SIG-M5 treated with dmso at 0.1 percent for 504 hours (cell line): ENCODE measurements at regions not wholly inside any gene's neighbourhood (a gene's known extent, or its start where the extent isn't known, plus 50 kb on each side); places are given as distances from the start of the nearest gene placed in this dataset.

Source experiments
- DNase-seq: peaks from one replicate; lab custom pipeline; 2025; ENCODE audit not compliant: unreplicated experiment; lab: John Stamatoyannopoulos, UW

DNA sequence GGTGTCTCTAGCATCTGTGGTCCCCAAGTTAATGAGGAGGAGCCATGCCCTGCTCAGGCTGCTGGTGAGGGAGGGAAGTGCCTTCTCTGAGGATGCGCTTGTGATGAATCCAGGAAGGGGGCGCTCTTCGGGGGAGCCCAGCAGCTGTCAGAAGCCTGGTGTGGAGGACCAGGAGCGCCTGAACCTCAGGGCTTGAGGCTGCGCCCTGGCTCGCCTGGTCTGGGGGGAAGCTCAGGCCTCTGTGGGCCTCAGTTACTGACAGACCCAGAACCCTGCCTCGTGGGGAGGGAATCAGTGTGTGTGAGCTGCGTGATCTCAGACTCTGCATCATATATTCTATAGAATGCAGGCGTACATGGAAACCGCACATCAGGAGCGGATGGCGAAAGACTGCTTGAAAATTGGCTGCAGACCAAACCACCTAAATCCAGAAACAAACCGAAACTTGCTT, 126.1 kb downstream of the SEC14L1 start:
- DNase-seq = peak; percentile 68

DNA sequence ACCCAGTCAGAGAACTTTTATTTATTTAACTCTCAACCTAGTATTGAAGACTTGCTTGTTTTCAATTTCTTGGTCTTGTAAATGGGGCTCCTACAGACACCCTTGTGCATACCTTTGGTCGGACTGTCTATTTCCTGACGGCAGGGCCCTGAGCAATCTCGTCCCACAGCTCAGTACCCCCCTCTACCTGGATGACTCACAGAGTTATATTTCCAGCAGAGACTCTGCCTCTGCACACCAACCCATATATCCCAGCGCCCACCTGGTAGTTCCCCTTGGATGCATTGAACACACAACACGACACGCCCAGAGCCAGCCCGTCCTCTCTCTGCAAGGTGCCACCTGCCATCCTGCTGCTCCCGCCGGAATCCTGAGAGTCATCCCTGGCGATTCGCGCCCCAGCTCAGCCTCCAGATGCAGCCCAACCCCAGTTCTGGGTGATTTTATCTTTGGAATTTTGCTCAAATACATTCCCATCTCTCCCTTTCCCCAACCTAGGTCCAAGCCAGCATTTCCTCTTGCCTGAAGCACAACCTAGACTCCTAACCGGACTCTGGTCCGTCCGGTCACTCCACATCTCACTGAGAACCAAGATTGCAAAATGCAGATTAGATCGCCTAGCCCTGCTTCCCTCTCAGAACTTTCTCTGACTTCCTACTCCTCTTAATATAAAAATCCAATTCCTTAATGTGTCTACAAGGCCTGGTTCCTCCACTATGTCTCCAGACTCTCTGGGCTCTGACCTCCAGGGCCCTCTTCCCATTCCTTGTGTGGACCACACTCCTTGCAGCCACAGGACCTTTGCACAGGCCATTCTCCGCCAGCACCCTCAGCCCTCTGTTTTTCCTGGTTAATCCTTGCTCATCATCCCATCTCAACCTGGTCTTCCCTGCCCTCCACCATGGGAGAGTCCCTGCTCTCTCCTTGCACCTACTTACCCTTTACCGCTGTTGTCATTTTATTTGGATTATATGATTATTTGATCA, 129.2 kb downstream of the SEC14L1 start:
- DNase-seq = peak; percentile 30

DNA sequence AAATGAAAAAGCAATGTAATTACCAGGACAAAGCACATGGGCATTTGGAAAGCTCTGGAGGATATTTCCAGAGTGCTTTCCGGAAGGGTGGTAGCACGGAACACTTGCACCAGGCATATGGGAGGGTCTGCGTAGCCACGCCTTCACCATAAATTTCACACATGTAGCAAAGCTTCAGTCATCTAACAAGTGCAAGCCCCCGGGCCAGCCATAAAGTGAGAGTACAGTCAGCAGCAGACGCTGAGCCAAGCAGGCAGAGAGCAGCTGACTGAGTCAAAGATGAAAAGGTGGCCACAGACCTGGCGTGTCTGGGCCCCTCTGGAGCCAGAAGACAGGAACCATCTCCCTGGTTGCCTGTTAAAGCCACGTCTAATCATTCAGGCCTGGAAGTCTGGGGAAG, 130.6 kb downstream of the SEC14L1 start:
- DNase-seq = no peak

DNA sequence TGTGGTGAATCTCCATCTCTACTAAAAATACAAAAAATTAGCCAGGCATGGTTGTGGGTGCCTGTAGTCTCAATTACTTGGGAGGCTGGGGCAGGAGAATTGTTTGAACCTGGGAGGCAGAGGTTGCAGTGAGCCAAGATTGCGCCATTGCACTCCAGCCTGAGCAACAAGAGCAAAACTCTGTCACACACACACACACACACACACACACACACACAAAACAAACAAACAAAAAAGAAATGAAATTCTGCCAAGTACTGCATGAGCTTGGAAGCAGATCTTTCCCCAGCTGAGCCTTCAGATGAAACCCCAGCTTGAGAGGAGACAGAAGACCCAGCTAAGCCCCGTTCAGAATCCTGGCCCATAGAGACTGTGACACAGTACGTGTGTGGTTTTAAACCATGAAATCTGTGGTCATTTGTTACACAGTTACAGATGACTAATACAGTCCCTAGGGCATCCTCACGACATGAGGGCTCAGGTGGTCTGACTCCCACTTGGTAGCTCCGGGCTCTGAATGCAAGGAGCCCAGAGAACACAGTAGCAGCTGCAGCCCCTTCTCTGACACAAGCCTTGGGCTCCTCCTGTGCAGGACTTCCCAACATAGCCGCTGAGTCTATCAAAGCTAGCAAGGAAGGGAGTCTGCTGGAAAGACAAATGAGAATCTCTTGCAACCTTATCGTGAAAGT, 132.8 kb downstream of the SEC14L1 start:
- no peak for DNase-seq

DNA sequence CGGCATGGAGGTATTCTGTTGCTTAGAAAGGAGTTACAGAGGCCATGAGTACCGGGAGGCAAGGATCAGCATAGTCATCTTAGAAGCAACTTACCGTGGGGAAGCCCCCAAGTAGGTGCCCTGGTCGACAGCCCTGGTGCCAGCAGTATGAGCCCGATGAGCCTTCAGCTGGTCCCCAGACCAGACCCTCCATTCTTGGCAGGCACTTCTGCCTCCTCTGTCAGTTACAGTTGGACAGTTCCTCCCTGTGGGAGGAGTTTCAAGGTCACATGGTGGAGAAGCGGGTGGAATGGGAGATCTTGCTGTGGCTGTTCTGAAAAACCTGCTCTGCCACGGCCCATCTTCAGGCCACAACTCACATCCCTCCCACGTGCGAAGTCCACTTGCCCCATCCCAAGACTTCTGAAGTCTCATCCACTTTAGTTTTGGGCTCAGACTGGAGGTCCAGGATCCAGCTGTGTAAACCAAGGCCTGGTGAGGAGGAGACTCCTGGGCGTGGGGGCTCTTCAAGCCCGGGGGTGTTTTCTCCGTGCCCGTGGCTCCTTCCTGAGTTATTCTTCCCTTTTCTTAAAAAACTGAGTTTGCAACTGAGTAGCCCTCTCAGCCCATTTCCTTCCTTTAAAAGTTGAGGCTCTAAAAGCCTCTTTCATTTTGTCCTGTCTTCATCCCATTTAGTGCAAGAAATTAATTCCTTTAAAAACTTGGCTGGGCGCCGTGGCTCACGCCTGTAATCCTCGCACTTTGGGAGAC, 133.5 kb downstream of the SEC14L1 start:
- no peak for DNase-seq

DNA sequence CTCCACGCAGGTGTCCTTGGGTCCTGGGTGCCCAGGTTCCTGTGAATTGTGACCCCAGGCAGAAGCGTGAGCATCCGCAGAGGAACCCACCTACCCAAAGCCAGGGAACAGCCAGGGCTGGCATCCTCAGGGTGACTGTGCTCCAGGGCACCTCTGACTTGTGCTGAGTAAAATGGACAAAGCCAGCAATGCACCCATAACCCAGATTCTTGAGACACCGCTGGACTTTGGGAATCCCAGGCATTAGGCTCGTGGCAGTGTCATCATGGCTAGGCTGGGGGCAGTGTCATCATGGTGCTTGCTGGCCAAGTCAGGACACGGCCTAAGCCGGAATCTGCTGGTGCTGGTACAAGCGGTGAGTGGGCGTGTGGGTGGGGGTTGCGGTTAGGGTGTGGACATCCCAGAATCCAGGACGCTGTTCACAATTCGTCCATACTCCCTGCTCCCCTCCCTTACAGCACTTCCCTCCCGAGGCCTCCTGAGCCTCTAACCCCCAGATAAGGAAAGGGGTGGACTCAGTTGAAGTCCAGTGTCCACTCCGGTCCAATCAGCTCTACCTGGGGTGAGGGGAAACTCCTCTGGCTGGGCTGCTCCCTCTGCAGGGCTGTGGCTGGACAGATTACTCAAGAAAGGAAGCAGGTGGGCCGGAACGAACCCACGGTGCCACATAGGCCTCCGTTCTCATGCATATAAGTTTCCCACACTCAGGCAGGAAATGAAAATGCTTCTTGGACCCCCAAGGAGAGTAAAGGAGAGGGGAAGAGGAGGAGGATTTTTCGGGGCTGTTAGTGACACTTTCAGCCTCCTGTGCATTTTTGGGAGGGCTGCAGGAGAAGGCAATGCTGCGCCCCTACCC, 138.9 kb downstream of the SEC14L1 start:
- no peak for DNase-seq

DNA sequence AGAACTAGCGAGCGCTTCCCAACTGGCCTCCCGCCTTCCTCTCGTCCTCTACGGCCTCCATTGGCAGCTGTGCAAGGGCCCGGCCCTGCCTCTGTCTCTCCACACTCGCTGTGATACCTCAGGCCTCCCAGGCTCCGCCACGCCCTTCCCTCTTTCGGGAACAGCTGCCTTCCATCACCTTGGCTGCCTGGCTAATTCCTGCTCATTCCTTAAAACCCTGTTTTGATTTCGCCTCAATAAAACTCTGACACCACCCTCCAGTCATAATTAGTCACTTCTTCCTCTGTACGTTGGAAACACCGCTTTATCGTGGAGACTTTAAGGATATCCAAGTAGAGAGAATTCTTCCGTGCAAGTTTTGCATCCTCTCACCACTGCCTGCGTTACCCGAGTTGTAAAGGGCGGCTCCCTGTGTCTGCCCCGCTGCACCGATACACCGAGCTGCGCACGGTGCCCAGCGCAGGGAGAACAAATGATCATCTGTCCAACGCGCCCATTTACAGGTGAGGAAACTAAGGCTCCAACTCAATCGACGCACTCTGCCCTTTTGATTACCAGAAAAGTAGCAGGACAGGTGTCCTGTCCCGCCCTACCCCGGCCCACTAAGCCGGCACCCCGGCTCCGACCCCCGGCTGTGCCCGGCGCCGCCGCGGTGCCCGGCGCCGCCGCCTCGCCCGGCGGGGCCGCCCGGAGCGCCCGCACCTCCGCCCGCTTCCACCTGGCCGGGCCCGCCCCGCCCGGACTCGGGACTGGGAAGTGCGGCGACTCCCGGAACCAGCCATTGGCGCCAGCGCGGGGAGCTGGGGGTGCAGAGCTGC, 139.7 kb downstream of the SEC14L1 start:
- DNase-seq = no peak

DNA sequence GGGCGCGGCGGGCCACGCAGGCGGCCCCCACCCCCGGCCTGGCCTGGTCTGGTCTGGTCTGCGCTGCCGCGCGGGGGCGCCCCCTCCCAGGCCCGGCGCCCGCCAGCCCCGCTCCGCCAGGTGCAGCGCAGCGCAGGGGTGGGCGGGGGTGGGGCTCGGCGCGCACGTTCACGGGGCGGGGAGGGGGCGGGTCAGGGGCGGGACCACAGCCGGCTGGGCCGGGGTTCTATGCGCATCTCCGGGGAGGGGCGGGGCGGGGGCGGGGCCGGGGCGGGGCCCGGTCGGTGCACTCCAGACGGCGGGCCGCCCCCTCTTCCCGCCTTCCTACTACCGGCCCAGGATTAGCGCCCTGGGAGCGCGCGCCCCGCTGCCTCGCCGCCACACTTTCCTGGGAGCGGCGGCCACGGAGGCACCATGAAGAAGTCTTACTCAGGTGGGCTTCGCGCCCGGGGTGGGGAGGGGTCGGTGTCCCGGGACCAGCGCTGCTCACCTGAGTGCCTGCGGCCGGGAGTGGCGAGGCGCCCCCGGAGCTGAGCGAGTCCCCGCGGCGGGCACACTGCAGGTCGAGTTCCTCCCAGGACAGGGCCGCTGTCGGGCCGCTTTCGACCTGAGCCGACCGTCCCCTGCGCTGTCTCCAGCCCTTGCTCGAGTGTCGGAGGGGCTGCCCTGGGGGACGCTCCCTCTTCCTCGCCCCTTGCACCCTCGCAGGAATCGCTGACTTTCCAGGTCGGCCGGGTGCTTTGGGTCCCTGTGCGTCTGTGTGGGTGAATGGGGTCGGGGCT, 140.5 kb downstream of the SEC14L1 start:
- DNase-seq = no peak

DNA sequence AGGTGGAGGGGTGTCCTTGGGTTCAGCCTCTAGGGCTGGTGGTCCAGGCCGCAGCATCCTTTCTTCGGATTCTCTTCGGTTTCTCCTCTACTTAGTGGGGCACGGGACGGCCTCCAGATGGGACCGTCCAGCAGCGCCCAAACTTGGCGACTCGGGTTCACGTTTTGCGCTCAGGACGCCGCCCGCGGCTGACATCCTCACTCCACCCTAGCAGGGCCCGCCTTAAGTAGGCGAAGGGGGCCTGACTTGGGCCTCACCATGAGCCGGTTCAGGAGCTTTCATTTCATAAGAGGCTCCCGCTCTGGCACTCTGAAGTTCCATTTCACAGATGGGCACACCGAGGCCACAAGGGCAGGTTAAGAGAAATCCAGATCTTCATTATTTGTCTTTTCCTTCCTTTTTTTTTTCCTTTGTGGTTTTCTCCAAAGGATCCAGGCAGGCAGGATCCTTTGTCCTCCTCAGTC, 141.2 kb downstream of the SEC14L1 start:
- DNase-seq = no peak

DNA sequence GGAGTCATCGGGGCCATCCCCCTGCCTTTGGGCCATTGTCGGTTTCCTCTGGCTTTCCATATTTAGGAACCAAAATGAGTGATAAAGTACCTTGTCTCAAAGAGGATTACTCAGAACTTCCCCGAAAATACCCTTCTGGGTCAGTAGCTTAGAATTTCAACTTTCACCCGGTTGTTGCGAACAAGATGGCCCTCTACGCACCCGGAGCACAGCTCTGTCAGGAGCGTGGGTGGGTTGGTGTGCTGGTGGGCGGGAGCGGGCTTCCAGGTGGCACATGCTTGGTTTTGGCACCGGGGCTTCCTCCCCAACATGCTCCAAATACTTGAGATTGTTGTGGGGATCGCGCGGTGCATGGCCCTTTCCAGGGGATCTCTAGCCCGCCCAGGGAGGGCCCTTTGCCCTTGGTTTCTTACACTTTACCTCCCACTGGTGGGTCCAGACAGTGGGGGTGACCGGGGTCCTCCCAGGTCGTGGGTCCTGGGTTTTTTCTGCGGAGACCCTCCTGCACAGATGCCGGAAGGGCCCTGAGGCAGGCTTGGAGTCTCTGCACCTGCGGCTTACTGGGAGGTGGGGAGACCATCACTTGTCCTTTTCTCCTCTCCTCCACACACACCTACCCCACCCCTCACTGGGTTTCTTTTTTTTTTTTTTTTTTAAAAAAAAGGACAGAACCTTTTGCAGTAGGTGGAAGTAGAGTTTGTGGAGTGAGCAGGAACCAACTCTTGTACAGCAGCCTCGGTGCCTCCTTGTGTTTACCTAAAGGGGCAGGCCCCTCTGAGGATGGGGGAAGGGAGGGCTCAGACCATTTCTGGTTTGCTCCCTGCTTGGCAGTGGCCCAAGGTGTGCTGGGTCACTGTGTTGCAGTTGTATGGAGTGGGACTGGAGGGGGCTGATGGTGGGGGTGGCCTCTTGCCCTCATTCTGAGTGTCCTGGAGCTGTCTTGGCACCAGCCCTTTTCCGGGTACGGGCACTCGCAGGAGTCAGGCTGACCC, 142.1 kb downstream of the SEC14L1 start:
- DNase-seq = no peak

DNA sequence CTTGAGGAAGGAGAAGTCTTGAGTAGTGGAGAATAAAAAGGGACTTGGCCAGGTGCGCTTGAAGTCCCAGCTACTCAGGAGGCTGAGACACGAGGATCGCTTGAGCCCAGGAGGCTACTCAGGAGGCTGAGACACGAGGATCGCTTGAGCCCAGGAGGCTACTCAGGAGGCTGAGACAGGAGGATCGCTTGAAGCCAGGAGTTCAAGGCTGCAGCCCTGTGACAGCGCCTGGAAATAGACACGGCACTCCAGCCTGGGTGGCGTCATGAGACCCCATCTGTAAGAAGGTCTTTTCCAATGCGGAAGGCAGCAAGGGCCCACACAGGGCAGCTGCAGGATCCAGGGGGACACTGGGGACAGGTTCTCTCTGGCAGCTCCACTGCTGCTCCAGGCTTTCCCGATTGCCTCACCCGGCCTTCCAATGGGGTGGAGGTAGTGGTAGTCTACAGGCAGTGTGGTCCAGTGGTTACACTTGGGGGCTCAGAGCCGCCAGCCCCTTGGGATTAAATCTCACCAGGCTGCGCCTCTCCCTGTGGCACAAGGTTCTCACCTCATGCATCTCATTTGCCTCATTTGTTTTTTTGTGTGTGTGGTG, 143.4 kb downstream of the SEC14L1 start:
- no peak for DNase-seq

DNA sequence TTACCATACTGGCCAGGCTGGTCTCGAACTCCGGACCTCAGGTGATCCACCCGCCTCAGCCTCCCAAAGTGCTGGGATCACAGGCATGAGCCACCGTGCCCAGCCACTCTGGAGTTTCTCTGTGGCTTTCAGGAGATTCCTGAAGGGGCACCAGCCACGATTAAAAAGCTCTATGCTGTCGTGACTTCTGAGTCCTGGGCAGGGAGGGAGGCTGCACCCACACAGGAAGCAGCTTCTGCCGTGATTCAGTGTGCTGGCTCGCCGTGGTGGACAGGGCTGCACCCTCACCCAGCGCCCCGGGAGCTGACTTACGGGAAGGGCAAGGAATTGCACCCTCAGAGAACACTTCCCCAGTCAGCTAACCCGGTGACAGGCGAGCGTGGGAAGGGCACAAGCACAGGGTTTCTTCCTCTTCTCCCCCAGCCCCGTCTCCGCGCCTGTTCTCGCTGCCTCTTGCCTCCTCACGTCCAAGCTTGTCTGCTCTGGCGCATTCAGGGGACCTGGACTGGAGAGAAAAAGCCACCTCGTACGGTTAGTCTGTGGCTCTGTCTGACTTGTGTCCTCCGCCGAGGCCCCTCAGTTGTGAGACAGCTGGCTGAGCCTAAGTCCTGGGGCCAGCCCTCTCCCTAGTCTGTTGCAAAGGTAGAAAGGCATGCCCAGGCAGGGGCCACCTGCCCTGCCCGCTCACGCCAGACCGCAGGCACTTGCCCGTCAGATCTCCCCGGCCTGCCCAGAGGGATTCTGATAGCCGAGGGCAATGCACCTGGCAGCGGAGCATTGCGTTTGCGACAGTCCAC, 145.0 kb downstream of the SEC14L1 start:
- peak; percentile 67 for DNase-seq

DNA sequence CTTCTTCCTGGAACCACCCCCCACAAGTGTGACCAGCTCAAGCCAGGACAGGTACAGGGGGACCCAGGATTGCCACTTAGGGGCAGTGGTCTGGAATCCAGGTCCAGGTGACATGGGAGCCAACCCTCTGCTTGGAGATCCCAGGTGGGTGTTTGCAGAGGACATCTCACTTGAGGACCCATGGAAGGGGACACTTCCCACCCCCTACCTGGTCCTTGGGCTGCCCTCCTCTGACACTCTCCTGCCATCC, 145.5 kb downstream of the SEC14L1 start:
- no peak for DNase-seq

DNA sequence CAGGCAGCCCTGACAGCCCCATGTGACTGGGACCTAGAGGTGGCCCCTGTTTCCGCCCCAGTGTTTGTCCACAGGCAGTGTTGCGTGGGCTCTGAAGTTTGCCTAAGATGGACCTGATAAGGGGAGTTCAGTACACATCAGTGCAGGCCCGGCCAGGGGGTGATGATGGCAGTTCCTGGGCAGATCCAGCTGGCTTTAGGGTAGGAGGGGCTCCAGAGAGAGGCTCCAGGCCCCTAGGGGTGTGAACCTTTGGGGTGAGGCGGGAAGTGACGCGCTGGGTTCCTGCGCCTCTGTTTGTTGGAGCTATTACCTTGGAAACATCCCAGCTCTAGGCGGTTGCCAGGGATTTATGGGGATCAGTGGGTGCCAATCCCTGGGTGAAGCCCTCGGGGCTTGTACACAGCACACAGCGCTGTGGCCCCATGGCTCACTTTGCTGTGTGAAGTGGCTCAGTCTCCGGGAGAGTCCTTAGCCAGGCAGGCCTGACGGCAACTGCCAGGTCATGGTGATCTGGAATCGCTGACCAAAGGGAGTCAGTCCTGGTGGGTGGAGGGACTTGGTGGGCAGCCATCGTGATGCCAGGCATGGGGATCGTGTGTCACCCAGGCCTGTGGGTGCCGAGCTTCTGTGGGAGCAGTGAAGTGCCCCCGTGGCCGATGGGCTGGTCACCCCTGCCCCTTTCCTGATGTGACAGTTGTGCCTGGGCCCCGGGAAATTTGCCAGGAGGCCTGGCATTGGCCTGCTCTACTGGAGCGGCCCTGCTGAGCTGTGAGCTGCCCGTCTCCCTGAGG, 146.1 kb downstream of the SEC14L1 start:
- peak; percentile 73 for DNase-seq

DNA sequence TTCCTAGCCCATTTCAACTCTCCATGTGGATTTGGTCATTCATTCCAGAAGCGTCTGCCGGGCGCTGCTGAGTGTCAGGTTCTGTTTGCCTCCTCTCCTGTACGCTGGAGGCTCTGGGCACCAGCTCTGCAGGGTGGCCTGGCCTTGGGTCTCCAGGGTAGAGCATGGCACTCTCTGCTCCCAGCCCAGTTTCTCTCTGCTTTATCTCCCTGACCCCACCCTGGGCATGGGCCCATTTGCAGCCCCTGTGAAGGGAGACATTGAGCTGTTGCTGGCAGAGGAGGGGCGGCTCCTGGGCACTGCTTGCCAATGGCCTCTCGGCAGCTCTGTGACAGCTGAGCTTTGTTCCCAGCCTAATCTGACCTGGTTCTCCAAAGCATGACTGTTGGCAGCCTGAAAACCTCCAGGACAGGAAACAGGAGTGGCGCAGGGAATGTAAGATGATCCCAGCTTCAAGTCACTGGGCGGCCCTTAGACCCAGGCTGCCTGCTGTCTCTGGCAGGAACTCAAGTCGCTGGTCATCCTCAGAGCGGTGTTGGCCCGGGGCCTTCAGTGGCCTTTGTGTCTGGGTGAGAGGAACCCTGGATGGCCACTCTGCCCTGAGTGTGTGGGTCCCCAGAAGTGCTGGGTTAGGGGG, 146.8 kb downstream of the SEC14L1 start:
- peak; percentile 51 for DNase-seq
